Trophoblast cell (in vitro differentiated cells and primary cell): ENCODE measurements at regions not wholly inside any gene's neighbourhood (a gene's known extent, or its start where the extent isn't known, plus 50 kb on each side); places are given as distances from the start of the nearest gene placed in this dataset.

Source experiments
- DNase-seq, 2 donors: peaks; one replicate each; pipeline ENCODE4 v3.0.0-alpha.2; 2016
- H2AFZ ChIP-seq: 2 replicates; pipeline ENCODE4 v1.6.1; 2013; ENCODE audit warnings: low read length, moderate library complexity, mild to moderate bottlenecking; ENCODE audit not compliant: insufficient read depth, poor library complexity
- H2AK5ac ChIP-seq: 2 replicates; pipeline ENCODE4 v1.6.1; 2013; ENCODE audit warnings: mild to moderate bottlenecking, low read length
- H2BK120ac ChIP-seq: 2 replicates; pipeline ENCODE4 v1.6.1; 2013; ENCODE audit warnings: low read length, mild to moderate bottlenecking, moderate library complexity; ENCODE audit not compliant: insufficient read depth, poor library complexity
- H2BK12ac ChIP-seq: 2 replicates; pipeline ENCODE4 v1.6.1; 2013; ENCODE audit warnings: mild to moderate bottlenecking, low read length, moderate library complexity
- H2BK5ac ChIP-seq: 2 replicates; pipeline ENCODE4 v1.6.1; 2013; ENCODE audit warnings: low read length, low read depth, moderate library complexity, mild to moderate bottlenecking; ENCODE audit not compliant: poor library complexity
- H3K14ac ChIP-seq: 2 replicates; pipeline ENCODE4 v1.6.1; 2013; ENCODE audit warnings: mild to moderate bottlenecking, low read length
- H3K18ac ChIP-seq: 2 replicates; pipeline ENCODE4 v1.6.1; 2013; ENCODE audit warnings: mild to moderate bottlenecking, low read length
- H3K23ac ChIP-seq: 2 replicates; pipeline ENCODE4 v1.6.1; 2013; ENCODE audit warnings: low read length
- H3K27ac ChIP-seq: 2 replicates; pipeline ENCODE4 v1.5.1; 2013; ENCODE audit warnings: low read depth, mild to moderate bottlenecking, inconsistent platforms, low read length, moderate library complexity
- H3K27me3 ChIP-seq: 2 replicates; pipeline ENCODE4 v1.6.1; 2013; ENCODE audit warnings: inconsistent platforms, mild to moderate bottlenecking, low read length, moderate library complexity; ENCODE audit not compliant: insufficient read depth
- H3K36me3 ChIP-seq, 2 experiments: 1 replicate in 1 of 2; 2 replicates in 1 of 2; pipeline ENCODE4 v1.6.1; 2013; ENCODE audit warnings: low read length in 2 of 2, mild to moderate bottlenecking in 2 of 2, moderate library complexity in 1 of 2; ENCODE audit not compliant: insufficient read depth in 2 of 2, control insufficient read depth in 1 of 2
- H3K4ac ChIP-seq: 2 replicates; pipeline ENCODE4 v1.6.1; 2013; ENCODE audit warnings: low read depth, mild to moderate bottlenecking, low read length, moderate library complexity
- H3K4me1 ChIP-seq, 2 experiments: 1 replicate in 1 of 2; 2 replicates in 1 of 2; pipeline ENCODE4 v1.6.1; 2013; ENCODE audit warnings: low read length in 2 of 2, mild to moderate bottlenecking in 2 of 2, moderate library complexity in 1 of 2; ENCODE audit not compliant: insufficient read depth in 2 of 2, control insufficient read depth in 1 of 2
- H3K4me2 ChIP-seq: 2 replicates; pipeline ENCODE4 v1.6.1; 2013; ENCODE audit warnings: inconsistent platforms, mild to moderate bottlenecking, low read length, moderate library complexity
- H3K4me3 ChIP-seq: 2 replicates; pipeline ENCODE4 v1.5.1; 2013; ENCODE audit warnings: mild to moderate bottlenecking, low read depth, low read length, inconsistent platforms
- H3K79me1 ChIP-seq: one replicate; pipeline ENCODE4 v1.6.1; 2013; ENCODE audit warnings: low read length
- H3K79me2 ChIP-seq: 2 replicates; pipeline ENCODE4 v1.6.1; 2013; ENCODE audit warnings: low read length, mild to moderate bottlenecking; ENCODE audit not compliant: control insufficient read depth, insufficient read depth, poor library complexity
- H3K9ac ChIP-seq: 2 replicates; pipeline ENCODE4 v1.6.1; 2013; ENCODE audit warnings: mild to moderate bottlenecking, low read length
- H3K9me3 ChIP-seq: 2 replicates; pipeline ENCODE4 v1.6.1; 2013; ENCODE audit warnings: low read depth, mild to moderate bottlenecking, control low read depth, inconsistent platforms, low read length; ENCODE audit not compliant: insufficient read depth
- H4K12ac ChIP-seq: 2 replicates; pipeline ENCODE4 v1.6.1; 2013; ENCODE audit warnings: low read depth, mild to moderate bottlenecking, low read length, moderate library complexity
- H4K8ac ChIP-seq: 2 replicates; pipeline ENCODE4 v1.6.1; 2013; ENCODE audit warnings: low read depth, mild to moderate bottlenecking, low read length, moderate library complexity
- H4K91ac ChIP-seq: one replicate; pipeline ENCODE4 v1.6.1; 2013; ENCODE audit warnings: low read depth, mild to moderate bottlenecking, low read length, moderate library complexity
- WGBS: extraction: QIAGEN DNeasy Blood & Tissue Kit; methylation state at CpG from one replicate; pipeline ENCODE4 v1.1.7; 2013; ENCODE audit warnings: missing lambda C conversion rate; ENCODE audit not compliant: insufficient read length, insufficient coverage; ENCODE audit errors: extremely low coverage; 5-methylcytosine and 5-hydroxymethylcytosine counted together

DNA sequence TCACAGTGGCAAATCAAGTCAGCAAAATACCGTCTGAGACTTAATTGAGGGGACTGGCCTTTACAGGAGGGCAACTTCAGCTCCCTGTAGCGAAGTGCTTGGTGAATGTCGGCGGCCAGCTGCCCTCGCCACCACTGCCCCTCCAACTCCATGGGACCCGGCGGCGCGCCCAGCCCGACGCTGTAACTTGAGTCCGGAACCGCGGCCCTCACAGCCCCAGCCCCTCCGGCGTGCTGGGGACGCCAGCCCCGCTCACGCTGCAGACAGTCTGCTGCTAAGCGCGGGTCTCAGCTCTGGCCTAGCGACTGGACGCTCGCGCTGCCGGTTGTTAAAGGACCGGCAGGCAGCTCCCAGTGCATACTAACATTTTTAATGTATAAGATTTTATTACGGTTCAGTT is 113.4 kb upstream of the NUPR2 start:
- DNase-seq: no peak
- Histone ChIP-seq H2AK5ac (no peak overlapping the region), H2BK12ac (no peak overlapping the region), H4K8ac (no peak overlapping the region), H3K4me1 (no peaks in the 10 kb centered on the region), H3K4me3 (no peak overlapping the region), H3K4me2 (no peak overlapping the region), H3K4ac (no peak overlapping the region), H3K79me2 (no peaks in the 10 kb centered on the region), H3K27me3 (no peaks in the 10 kb centered on the region), H4K12ac (no peak overlapping the region), H3K79me1 (no peaks in the 10 kb centered on the region), H3K18ac (no peak overlapping the region), H2BK120ac (no peak overlapping the region), H2BK5ac (no peak overlapping the region), H3K9me3 (peaks cover 24% of the 10 kb centered on the region), H3K9ac (no peak overlapping the region), H2AFZ (no peak overlapping the region), H4K91ac (no peak overlapping the region), H3K23ac (no peak overlapping the region), H3K14ac (no peak overlapping the region), H3K36me3 (no peaks in the 10 kb centered on the region), H3K27ac (no peak overlapping the region)
- WGBS: no CpG with 5 or more reads among the region's 28 CpGs

DNA sequence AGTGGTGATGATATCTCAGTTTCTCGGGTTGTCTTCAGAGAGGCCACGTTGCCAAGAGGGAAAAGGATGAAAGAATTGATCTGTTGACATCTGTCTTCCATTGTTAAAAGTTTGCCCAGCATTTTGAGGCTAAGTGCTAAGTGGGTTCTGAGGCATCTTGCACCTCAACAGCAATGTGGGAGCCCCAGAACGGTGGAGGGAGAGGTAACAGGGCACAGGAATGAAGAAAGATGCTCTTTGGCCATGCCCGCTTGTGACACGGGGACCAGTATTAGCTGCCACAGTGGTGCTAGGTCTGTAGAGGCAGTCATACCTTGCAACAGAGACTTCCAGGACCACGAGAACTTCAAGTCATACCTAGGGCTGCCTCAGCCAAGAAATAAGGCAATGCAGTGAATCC is 106.6 kb upstream of the NUPR2 start:
- no peak overlapping the region for H3K23ac ChIP-seq
- no peak overlapping the region for H3K27ac ChIP-seq
- H3K14ac ChIP-seq: no peak overlapping the region
- H3K79me1 ChIP-seq: no peaks in the 10 kb centered on the region
- H2AFZ ChIP-seq: no peak overlapping the region
- H3K27me3 ChIP-seq: no peaks in the 10 kb centered on the region
- no peak overlapping the region for H2AK5ac ChIP-seq
- WGBS: no CpG with 5 or more reads among the region's 6 CpGs
- no peak overlapping the region for H3K4me2 ChIP-seq
- H2BK120ac ChIP-seq: no peak overlapping the region
- no peak overlapping the region for H3K18ac ChIP-seq
- no peak overlapping the region for H4K12ac ChIP-seq
- no peak overlapping the region for H4K8ac ChIP-seq
- no peaks in the 10 kb centered on the region for H3K4me1 ChIP-seq
- no peaks in the 10 kb centered on the region for H3K36me3 ChIP-seq
- DNase-seq: no peak
- peaks cover 16% of the 10 kb centered on the region for H3K9me3 ChIP-seq
- H4K91ac ChIP-seq: no peak overlapping the region
- no peak overlapping the region for H3K4ac ChIP-seq
- H2BK5ac ChIP-seq: no peak overlapping the region
- H3K4me3 ChIP-seq: no peak overlapping the region
- no peak overlapping the region for H3K9ac ChIP-seq
- no peaks in the 10 kb centered on the region for H3K79me2 ChIP-seq
- H2BK12ac ChIP-seq: no peak overlapping the region

DNA sequence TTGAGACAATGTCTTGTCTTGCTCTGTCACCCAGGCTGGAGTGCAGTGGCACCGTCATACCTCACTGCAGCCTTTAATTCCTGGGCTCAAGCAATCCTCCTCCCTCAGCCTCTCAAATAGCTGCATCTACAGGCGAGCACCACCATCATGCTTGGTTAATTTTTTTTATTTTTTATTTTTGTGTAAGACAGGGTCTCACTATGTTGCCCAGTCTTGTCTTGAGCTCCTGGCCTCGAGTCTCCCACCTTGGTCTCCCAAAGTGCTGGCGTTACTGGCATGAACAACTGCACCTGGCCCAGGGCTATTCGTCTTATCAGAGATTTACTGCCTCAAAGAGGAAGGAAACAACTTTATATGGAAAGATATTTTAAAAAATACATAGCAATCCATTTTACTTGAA is 102.8 kb upstream of the NUPR2 start:
- Histone ChIP-seq H3K23ac (no peak overlapping the region), H3K79me1 (no peaks in the 10 kb centered on the region), H2AFZ (no peak overlapping the region), H3K14ac (no peak overlapping the region), H3K79me2 (no peaks in the 10 kb centered on the region), H2BK5ac (no peak overlapping the region), H3K4me2 (no peak overlapping the region), H4K91ac (no peak overlapping the region), H3K27me3 (no peaks in the 10 kb centered on the region), H3K4me3 (no peak overlapping the region), H4K12ac (no peak overlapping the region), H3K36me3 (no peaks in the 10 kb centered on the region), H3K27ac (no peak overlapping the region), H3K4me1 (no peaks in the 10 kb centered on the region), H3K4ac (no peak overlapping the region), H3K9ac (no peak overlapping the region), H3K9me3 (peaks cover 21% of the 10 kb centered on the region), H2BK12ac (no peak overlapping the region), H2AK5ac (no peak overlapping the region), H4K8ac (no peak overlapping the region), H3K18ac (no peak overlapping the region), H2BK120ac (no peak overlapping the region)
- WGBS: no CpG with 5 or more reads among the region's 5 CpGs
- no peak for DNase-seq

DNA sequence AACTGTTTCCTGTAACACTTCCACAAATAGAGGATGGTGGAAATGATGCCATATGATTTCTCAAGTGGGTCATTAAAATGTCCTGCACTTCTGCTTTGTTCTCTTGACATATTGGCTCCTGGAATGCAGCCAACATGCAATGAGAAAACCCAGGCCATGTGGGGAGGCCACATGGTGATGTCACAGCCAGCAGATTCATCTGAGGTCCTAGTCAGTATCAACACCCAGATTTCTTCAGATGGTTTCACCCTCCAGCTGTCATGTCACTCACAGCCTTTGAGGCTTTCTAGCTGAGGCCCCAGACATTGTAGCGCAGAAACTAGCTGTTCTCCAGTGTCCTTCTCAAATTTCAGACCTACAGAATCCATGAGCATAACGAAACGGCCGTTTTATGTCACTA is 102.3 kb upstream of the NUPR2 start:
- Histone ChIP-seq H4K8ac (no peak overlapping the region), H3K4ac (no peak overlapping the region), H3K27me3 (no peaks in the 10 kb centered on the region), H3K23ac (no peak overlapping the region), H2AFZ (no peak overlapping the region), H3K14ac (no peak overlapping the region), H3K4me1 (no peaks in the 10 kb centered on the region), H2AK5ac (no peak overlapping the region), H2BK5ac (no peak overlapping the region), H2BK12ac (no peak overlapping the region), H2BK120ac (no peak overlapping the region), H3K36me3 (no peaks in the 10 kb centered on the region), H4K91ac (no peak overlapping the region), H3K79me1 (no peaks in the 10 kb centered on the region), H3K9ac (no peak overlapping the region), H3K9me3 (peaks cover 21% of the 10 kb centered on the region), H3K27ac (no peak overlapping the region), H3K4me3 (no peak overlapping the region), H3K4me2 (no peak overlapping the region), H3K18ac (no peak overlapping the region), H4K12ac (no peak overlapping the region), H3K79me2 (no peaks in the 10 kb centered on the region)
- no CpG with 5 or more reads among the region's 4 CpGs for WGBS
- no peak for DNase-seq
